ENCODE measurements at regions not wholly inside any gene's neighbourhood (a gene's known extent, or its start where the extent isn't known, plus 50 kb on each side); places are given as distances from the start of the nearest gene placed in this dataset.
A peak's percentile ranks its signal among the peaks of the same experiment; 100 is the strongest.

GRCh38 chr5:173477345-173478040, 139.0 kb downstream of the BOD1 start:
- no peaks in the 10 kb centered on the region for H3K36me3 ChIP-seq (ENCODE audit: control insufficient read depth, insufficient read depth, low read length)
- no peaks in the 10 kb centered on the region for H3K27me3 ChIP-seq (ENCODE audit: control insufficient read depth, insufficient read depth, low read length)
- WGBS (ENCODE audit: insufficient coverage): 72% methylated on average over 11 of the region's 13 CpGs
- H3K4me3 ChIP-seq (ENCODE audit: low read depth, low read length): no peak overlapping the region
- H3K4me1 ChIP-seq (ENCODE audit: control insufficient read depth, insufficient read depth, low read length): peaks cover 18% of the 10 kb centered on the region
- DNase-seq (ENCODE audit: low read depth in 4 of 6, low spot score in 6 of 6): peak in 1 of 6 donors; percentile 32
- no peak overlapping the region for H3K27ac ChIP-seq (ENCODE audit: low read depth, low read length)
- no peaks in the 10 kb centered on the region for H3K9me3 ChIP-seq (ENCODE audit: control insufficient read depth, insufficient read depth, low read length)

DNA sequence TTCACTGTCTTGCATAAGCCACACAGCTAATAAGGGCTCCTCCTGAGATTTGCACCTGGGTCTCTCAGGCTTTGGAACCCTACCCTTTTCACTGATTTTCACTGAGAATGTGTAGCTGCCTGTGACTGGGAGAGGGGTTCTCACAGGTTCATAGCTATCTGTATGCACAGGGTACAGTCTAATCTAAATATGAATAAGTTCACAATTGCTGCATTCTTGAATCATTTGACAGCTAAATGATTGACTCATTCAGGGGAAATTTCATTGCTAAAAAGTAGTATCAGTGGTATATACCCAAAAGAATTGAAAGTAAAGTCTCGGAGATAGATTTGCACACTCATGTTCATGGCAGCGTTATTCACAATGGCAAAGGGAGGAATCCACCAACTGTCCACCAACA, 140.7 kb downstream of the BOD1 start:
- Histone ChIP-seq H3K9me3 (ENCODE audit: control insufficient read depth, insufficient read depth, low read length) (no peaks in the 10 kb centered on the region), H3K27me3 (ENCODE audit: control insufficient read depth, insufficient read depth, low read length) (no peaks in the 10 kb centered on the region), H3K27ac (ENCODE audit: low read depth, low read length) (no peak overlapping the region), H3K4me1 (ENCODE audit: control insufficient read depth, insufficient read depth, low read length) (peaks cover 18% of the 10 kb centered on the region), H3K4me3 (ENCODE audit: low read depth, low read length) (no peak overlapping the region), H3K36me3 (ENCODE audit: control insufficient read depth, insufficient read depth, low read length) (no peaks in the 10 kb centered on the region)
- DNase-seq (ENCODE audit: low read depth in 4 of 6, low spot score in 6 of 6): no peak
- 100% methylated on average over 1 of the region's 2 CpGs for WGBS (ENCODE audit: insufficient coverage)

DNA sequence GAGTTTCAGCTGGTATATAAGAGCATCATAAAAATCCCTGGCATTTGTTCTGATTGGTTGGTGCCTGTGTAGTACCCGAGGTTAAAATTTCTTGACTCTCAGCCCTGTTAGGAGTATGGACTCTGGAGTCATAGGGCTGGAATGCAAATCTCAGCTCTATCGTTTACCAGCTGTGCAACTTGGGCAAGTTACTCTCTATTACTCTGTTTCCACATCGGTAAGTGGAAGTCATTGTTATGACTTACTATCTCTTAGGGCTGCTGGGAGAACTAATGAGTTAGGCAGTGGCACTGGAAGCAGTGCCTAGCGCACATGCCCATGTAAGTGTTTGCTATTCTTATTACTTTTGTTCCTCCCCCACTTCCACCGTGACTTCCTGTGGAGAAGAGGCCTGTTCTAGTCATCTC, 141.6 kb downstream of the BOD1 start:
- Histone ChIP-seq H3K27me3 (ENCODE audit: control insufficient read depth, insufficient read depth, low read length) (no peaks in the 10 kb centered on the region), H3K27ac (ENCODE audit: low read depth, low read length) (no peak overlapping the region), H3K9me3 (ENCODE audit: control insufficient read depth, insufficient read depth, low read length) (no peaks in the 10 kb centered on the region), H3K36me3 (ENCODE audit: control insufficient read depth, insufficient read depth, low read length) (no peaks in the 10 kb centered on the region), H3K4me1 (ENCODE audit: control insufficient read depth, insufficient read depth, low read length) (peaks cover 18% of the 10 kb centered on the region), H3K4me3 (ENCODE audit: low read depth, low read length) (no peak overlapping the region)
- peak in 1 of 6 donors; percentile 50 for DNase-seq (ENCODE audit: low read depth in 4 of 6, low spot score in 6 of 6)
- WGBS (ENCODE audit: insufficient coverage): no CpG with 5 or more reads among the region's 5 CpGs

DNA sequence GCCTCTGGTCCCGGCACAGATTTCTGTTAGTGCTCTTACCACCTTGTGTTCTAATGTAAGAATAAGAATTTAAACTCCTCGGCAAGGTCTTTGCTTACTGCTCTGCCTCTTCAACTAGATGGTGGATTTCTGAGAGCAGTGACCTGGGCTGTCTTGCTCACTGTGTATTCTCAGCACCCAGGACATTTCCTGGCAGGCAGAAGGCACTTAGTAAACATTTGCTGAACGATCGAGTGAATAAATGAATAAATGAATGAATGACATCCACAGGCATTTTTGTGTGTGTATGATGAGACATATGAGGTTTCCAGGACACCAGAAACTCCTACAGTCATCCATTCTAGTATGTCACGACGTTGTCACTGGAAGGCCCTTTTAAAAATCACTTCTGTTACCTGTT, 143.2 kb downstream of the BOD1 start:
- no peak overlapping the region for H3K4me3 ChIP-seq (ENCODE audit: low read depth, low read length)
- no peaks in the 10 kb centered on the region for H3K27me3 ChIP-seq (ENCODE audit: control insufficient read depth, insufficient read depth, low read length)
- H3K36me3 ChIP-seq (ENCODE audit: control insufficient read depth, insufficient read depth, low read length): no peaks in the 10 kb centered on the region
- peaks cover 16% of the 10 kb centered on the region for H3K4me1 ChIP-seq (ENCODE audit: control insufficient read depth, insufficient read depth, low read length)
- H3K27ac ChIP-seq (ENCODE audit: low read depth, low read length): peak overlapping the region; percentile 90
- peaks cover 2% of the 10 kb centered on the region for H3K9me3 ChIP-seq (ENCODE audit: control insufficient read depth, insufficient read depth, low read length)
- no peak for DNase-seq (ENCODE audit: low read depth in 4 of 6, low spot score in 6 of 6)
- WGBS (ENCODE audit: insufficient coverage): no CpG with 5 or more reads among the region's 6 CpGs

GRCh38 chr5:173472784-173473278, 143.6 kb downstream of the BOD1 start:
- peak in 1 of 6 donors; percentile 19 for DNase-seq (ENCODE audit: low read depth in 4 of 6, low spot score in 6 of 6)
- H3K27ac ChIP-seq (ENCODE audit: low read depth, low read length): peak overlapping the region; percentile 90

GRCh38 chr5:173472164-173472563, 143.9 kb upstream of the STC2 start:
- no peaks in the 10 kb centered on the region for H3K36me3 ChIP-seq (ENCODE audit: control insufficient read depth, insufficient read depth, low read length)
- no peaks in the 10 kb centered on the region for H3K27me3 ChIP-seq (ENCODE audit: control insufficient read depth, insufficient read depth, low read length)
- WGBS (ENCODE audit: insufficient coverage): 32% methylated on average over 2 of the region's 3 CpGs
- peak overlapping the region; percentile 90 for H3K27ac ChIP-seq (ENCODE audit: low read depth, low read length)
- peak; percentile 48 to 91 (median 58) for DNase-seq (ENCODE audit: low read depth in 4 of 6, low spot score in 6 of 6)
- peaks cover 9% of the 10 kb centered on the region for H3K4me1 ChIP-seq (ENCODE audit: control insufficient read depth, insufficient read depth, low read length)
- H3K9me3 ChIP-seq (ENCODE audit: control insufficient read depth, insufficient read depth, low read length): peaks cover 2% of the 10 kb centered on the region
- H3K4me3 ChIP-seq (ENCODE audit: low read depth, low read length): no peak overlapping the region

More at GRCh38 chr5:173472784-173473278, 143.6 kb downstream of the BOD1 start:
- WGBS (ENCODE audit: insufficient coverage): no CpG with 5 or more reads among the region's 3 CpGs
- Histone ChIP-seq H3K27me3 (ENCODE audit: control insufficient read depth, insufficient read depth, low read length) (no peaks in the 10 kb centered on the region), H3K36me3 (ENCODE audit: control insufficient read depth, insufficient read depth, low read length) (no peaks in the 10 kb centered on the region), H3K9me3 (ENCODE audit: control insufficient read depth, insufficient read depth, low read length) (peaks cover 2% of the 10 kb centered on the region), H3K4me3 (ENCODE audit: low read depth, low read length) (no peak overlapping the region), H3K4me1 (ENCODE audit: control insufficient read depth, insufficient read depth, low read length) (peaks cover 12% of the 10 kb centered on the region)

DNA sequence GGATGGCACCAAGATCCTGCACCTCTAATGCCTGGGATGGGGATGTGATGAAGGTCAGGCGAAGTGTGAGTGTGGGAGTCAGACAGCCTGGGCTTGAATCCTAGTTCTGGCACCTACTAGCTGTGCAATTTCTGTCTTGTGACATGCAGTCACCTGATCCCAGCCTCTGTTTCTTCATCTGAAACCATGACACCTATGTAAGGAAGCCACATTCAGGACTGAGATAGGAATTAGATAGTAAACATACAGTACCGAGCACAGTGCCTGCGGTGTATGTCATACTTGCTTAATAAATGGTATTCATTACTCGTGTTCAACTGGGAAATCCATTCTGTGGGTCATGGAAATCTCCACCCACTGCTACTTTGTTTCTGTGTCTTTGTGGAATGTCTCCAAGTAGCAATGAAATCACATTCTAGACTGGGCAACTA, 140.6 kb upstream of the STC2 start:
- Histone ChIP-seq H3K4me3 (ENCODE audit: low read depth, low read length) (no peak overlapping the region), H3K27me3 (ENCODE audit: control insufficient read depth, insufficient read depth, low read length) (no peaks in the 10 kb centered on the region), H3K9me3 (ENCODE audit: control insufficient read depth, insufficient read depth, low read length) (peaks cover 6% of the 10 kb centered on the region), H3K36me3 (ENCODE audit: control insufficient read depth, insufficient read depth, low read length) (no peaks in the 10 kb centered on the region), H3K4me1 (ENCODE audit: control insufficient read depth, insufficient read depth, low read length) (peaks cover 9% of the 10 kb centered on the region), H3K27ac (ENCODE audit: low read depth, low read length) (no peak overlapping the region)
- peak in 1 of 6 donors; percentile 12 for DNase-seq (ENCODE audit: low read depth in 4 of 6, low spot score in 6 of 6)
- WGBS (ENCODE audit: insufficient coverage): 100% methylated on average over 1 of the region's 4 CpGs

DNA sequence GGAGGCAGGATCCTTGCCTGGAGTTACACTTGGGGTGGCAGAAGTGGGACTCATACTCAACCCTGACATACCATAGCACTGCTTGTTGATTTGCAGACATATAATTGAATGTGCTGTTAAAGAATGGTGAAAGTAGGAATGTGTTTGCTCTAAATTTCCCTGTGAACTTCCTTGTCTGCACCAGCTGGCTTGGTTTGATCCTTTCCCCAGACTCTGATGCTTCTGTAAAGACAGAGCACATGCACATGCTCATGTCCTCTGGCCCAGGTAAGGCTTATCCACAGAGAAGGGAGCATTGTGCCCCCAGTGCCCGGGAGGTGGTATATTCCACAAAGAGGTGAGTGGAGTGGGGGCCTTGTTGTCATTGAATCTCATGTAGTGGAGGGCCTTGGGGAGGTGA, 138.0 kb upstream of the STC2 start:
- WGBS (ENCODE audit: insufficient coverage): 82% methylated on average over 1 of the region's 1 CpG
- no peak for DNase-seq (ENCODE audit: low read depth in 4 of 6, low spot score in 6 of 6)
- no peaks in the 10 kb centered on the region for H3K27me3 ChIP-seq (ENCODE audit: control insufficient read depth, insufficient read depth, low read length)
- H3K36me3 ChIP-seq (ENCODE audit: control insufficient read depth, insufficient read depth, low read length): no peaks in the 10 kb centered on the region
- no peaks in the 10 kb centered on the region for H3K4me1 ChIP-seq (ENCODE audit: control insufficient read depth, insufficient read depth, low read length)
- peaks cover 6% of the 10 kb centered on the region for H3K9me3 ChIP-seq (ENCODE audit: control insufficient read depth, insufficient read depth, low read length)
- no peak overlapping the region for H3K4me3 ChIP-seq (ENCODE audit: low read depth, low read length)
- H3K27ac ChIP-seq (ENCODE audit: low read depth, low read length): no peak overlapping the region

GRCh38 chr5:173464813-173465212, 136.6 kb upstream of the STC2 start:
- no CpG with 5 or more reads among the region's 4 CpGs for WGBS (ENCODE audit: insufficient coverage)
- no peak for DNase-seq (ENCODE audit: low read depth in 4 of 6, low spot score in 6 of 6)
- H3K27me3 ChIP-seq (ENCODE audit: control insufficient read depth, insufficient read depth, low read length): no peaks in the 10 kb centered on the region
- H3K9me3 ChIP-seq (ENCODE audit: control insufficient read depth, insufficient read depth, low read length): peaks cover 6% of the 10 kb centered on the region
- H3K36me3 ChIP-seq (ENCODE audit: control insufficient read depth, insufficient read depth, low read length): no peaks in the 10 kb centered on the region
- no peak overlapping the region for H3K27ac ChIP-seq (ENCODE audit: low read depth, low read length)
- H3K4me3 ChIP-seq (ENCODE audit: low read depth, low read length): no peak overlapping the region
- no peaks in the 10 kb centered on the region for H3K4me1 ChIP-seq (ENCODE audit: control insufficient read depth, insufficient read depth, low read length)

- DNase-seq (ENCODE audit: low read depth in 4 of 6, low spot score in 6 of 6): no peak
- no peak overlapping the region for H3K27ac ChIP-seq (ENCODE audit: low read depth, low read length)
- 67% methylated on average over 1 of the region's 3 CpGs for whole genome bisulfite sequencing (ENCODE audit: insufficient coverage)
- H3K36me3 ChIP-seq (ENCODE audit: control insufficient read depth, insufficient read depth, low read length): no peaks in the 10 kb centered on the region
- peaks cover 4% of the 10 kb centered on the region for H3K9me3 ChIP-seq (ENCODE audit: control insufficient read depth, insufficient read depth, low read length)
- no peaks in the 10 kb centered on the region for H3K27me3 ChIP-seq (ENCODE audit: control insufficient read depth, insufficient read depth, low read length)
- no peak overlapping the region for H3K4me3 ChIP-seq (ENCODE audit: low read depth, low read length)
- no peaks in the 10 kb centered on the region for H3K4me1 ChIP-seq (ENCODE audit: control insufficient read depth, insufficient read depth, low read length)
Measured at GRCh38 chr5:173463207-173463606, 135.0 kb upstream of the STC2 start.
